Stimulated activated naive CD8-positive, alpha-beta T cell treated with anti-CD3 and anti-CD28 coated beads, Interleukin-15, Interleukin-2, amounts not matched to agents 100 ng/mL and 50 ng/mL, for 24 hours (primary cell): ENCODE measurements at regions not wholly inside any gene's neighbourhood (a gene's known extent, or its start where the extent isn't known, plus 50 kb on each side); places are given as distances from the start of the nearest gene placed in this dataset.

ENCODE experiments used
- H3K27ac Mint-ChIP-seq: one replicate; pipeline ENCODE4 v1.8.0; 2021; ENCODE audit warnings: mild to moderate bottlenecking, mixed read lengths
- H3K27me3 Mint-ChIP-seq: one replicate; pipeline ENCODE4 v1.8.0; 2021; ENCODE audit warnings: mixed read lengths
- H3K36me3 Mint-ChIP-seq: one replicate; pipeline ENCODE4 v1.8.0; 2021; ENCODE audit warnings: low read depth, mixed read lengths
- H3K4me1 Mint-ChIP-seq: one replicate; pipeline ENCODE4 v1.8.0; 2021; ENCODE audit warnings: low read depth, mixed read lengths
- H3K4me3 Mint-ChIP-seq: one replicate; pipeline ENCODE4 v1.8.0; 2021; ENCODE audit warnings: mild to moderate bottlenecking, mixed read lengths
- H3K9me3 Mint-ChIP-seq: one replicate; pipeline ENCODE4 v1.8.0; 2021; ENCODE audit warnings: mixed read lengths

- Mint-ChIP-seq H3K4me1 (no peaks in the 10 kb centered on the region), H3K9me3 (peaks cover 4% of the 10 kb centered on the region), H3K4me3 (no peak overlapping the region), H3K36me3 (no peaks in the 10 kb centered on the region), H3K27me3 (peaks cover 26% of the 10 kb centered on the region), H3K27ac (no peak overlapping the region)
Measured at GRCh38 chr17:5675625-5676421, 91.5 kb upstream of the NLRP1 start.

- H3K4me3 Mint-ChIP-seq: no peak overlapping the region
- H3K27me3 Mint-ChIP-seq: peaks cover 41% of the 10 kb centered on the region
- no peak overlapping the region for H3K27ac Mint-ChIP-seq
- no peaks in the 10 kb centered on the region for H3K36me3 Mint-ChIP-seq
- H3K4me1 Mint-ChIP-seq: no peaks in the 10 kb centered on the region
- H3K9me3 Mint-ChIP-seq: peaks cover 4% of the 10 kb centered on the region
Measured at GRCh38 chr17:5677620-5678019, 93.3 kb upstream of the NLRP1 start.

GRCh38 chr17:5678171-5678570 lies 93.9 kb upstream of the NLRP1 start:
- H3K9me3 Mint-ChIP-seq: peaks cover 4% of the 10 kb centered on the region
- no peak overlapping the region for H3K27ac Mint-ChIP-seq
- peaks cover 44% of the 10 kb centered on the region for H3K27me3 Mint-ChIP-seq
- no peaks in the 10 kb centered on the region for H3K4me1 Mint-ChIP-seq
- H3K36me3 Mint-ChIP-seq: no peaks in the 10 kb centered on the region
- no peak overlapping the region for H3K4me3 Mint-ChIP-seq

GRCh38 chr17:5680766-5681165 lies 96.5 kb upstream of the NLRP1 start:
- H3K4me1 Mint-ChIP-seq: no peaks in the 10 kb centered on the region
- H3K9me3 Mint-ChIP-seq: no peaks in the 10 kb centered on the region
- H3K36me3 Mint-ChIP-seq: no peaks in the 10 kb centered on the region
- peaks cover 38% of the 10 kb centered on the region for H3K27me3 Mint-ChIP-seq
- H3K4me3 Mint-ChIP-seq: no peak overlapping the region
- H3K27ac Mint-ChIP-seq: no peak overlapping the region

GRCh38 chr17:5683241-5683640 lies 98.9 kb upstream of the NLRP1 start:
- H3K4me1 Mint-ChIP-seq: no peaks in the 10 kb centered on the region
- peaks cover 34% of the 10 kb centered on the region for H3K27me3 Mint-ChIP-seq
- H3K27ac Mint-ChIP-seq: no peak overlapping the region
- H3K4me3 Mint-ChIP-seq: no peak overlapping the region
- no peaks in the 10 kb centered on the region for H3K9me3 Mint-ChIP-seq
- no peaks in the 10 kb centered on the region for H3K36me3 Mint-ChIP-seq

- Mint-ChIP-seq H3K27me3 (peaks cover 19% of the 10 kb centered on the region), H3K9me3 (no peaks in the 10 kb centered on the region), H3K27ac (no peak overlapping the region), H3K4me1 (no peaks in the 10 kb centered on the region), H3K4me3 (no peak overlapping the region), H3K36me3 (no peaks in the 10 kb centered on the region)
Measured at GRCh38 chr17:5686074-5686635, 101.8 kb upstream of the NLRP1 start.

- no peaks in the 10 kb centered on the region for H3K9me3 Mint-ChIP-seq
- no peaks in the 10 kb centered on the region for H3K36me3 Mint-ChIP-seq
- no peak overlapping the region for H3K4me3 Mint-ChIP-seq
- no peak overlapping the region for H3K27ac Mint-ChIP-seq
- H3K4me1 Mint-ChIP-seq: no peaks in the 10 kb centered on the region
- H3K27me3 Mint-ChIP-seq: peaks cover 11% of the 10 kb centered on the region
Measured at GRCh38 chr17:5687646-5688045, 103.3 kb upstream of the NLRP1 start.

- peaks cover 10% of the 10 kb centered on the region for H3K27me3 Mint-ChIP-seq
- H3K9me3 Mint-ChIP-seq: no peaks in the 10 kb centered on the region
- H3K4me1 Mint-ChIP-seq: no peaks in the 10 kb centered on the region
- no peaks in the 10 kb centered on the region for H3K36me3 Mint-ChIP-seq
- H3K27ac Mint-ChIP-seq: no peak overlapping the region
- H3K4me3 Mint-ChIP-seq: no peak overlapping the region
Measured at GRCh38 chr17:5693821-5694220, 109.5 kb upstream of the NLRP1 start.

- no peaks in the 10 kb centered on the region for H3K4me1 Mint-ChIP-seq
- H3K9me3 Mint-ChIP-seq: no peaks in the 10 kb centered on the region
- no peak overlapping the region for H3K27ac Mint-ChIP-seq
- H3K4me3 Mint-ChIP-seq: no peak overlapping the region
- H3K36me3 Mint-ChIP-seq: no peaks in the 10 kb centered on the region
- peaks cover 11% of the 10 kb centered on the region for H3K27me3 Mint-ChIP-seq
Measured at GRCh38 chr17:5694551-5694950, 110.2 kb upstream of the NLRP1 start.

GRCh38 chr17:5695480-5695879 lies 111.2 kb upstream of the NLRP1 start:
- H3K9me3 Mint-ChIP-seq: no peaks in the 10 kb centered on the region
- no peaks in the 10 kb centered on the region for H3K4me1 Mint-ChIP-seq
- H3K27ac Mint-ChIP-seq: no peak overlapping the region
- peaks cover 11% of the 10 kb centered on the region for H3K27me3 Mint-ChIP-seq
- H3K4me3 Mint-ChIP-seq: no peak overlapping the region
- no peaks in the 10 kb centered on the region for H3K36me3 Mint-ChIP-seq

GRCh38 chr17:5698959-5699358 lies 114.7 kb upstream of the NLRP1 start:
- Mint-ChIP-seq H3K27me3 (peaks cover 20% of the 10 kb centered on the region), H3K4me1 (no peaks in the 10 kb centered on the region), H3K36me3 (no peaks in the 10 kb centered on the region), H3K27ac (no peak overlapping the region), H3K4me3 (no peak overlapping the region), H3K9me3 (no peaks in the 10 kb centered on the region)

GRCh38 chr17:5699814-5700213 lies 115.5 kb upstream of the NLRP1 start:
- Mint-ChIP-seq H3K4me3 (no peak overlapping the region), H3K36me3 (no peaks in the 10 kb centered on the region), H3K27me3 (peaks cover 20% of the 10 kb centered on the region), H3K4me1 (no peaks in the 10 kb centered on the region), H3K9me3 (no peaks in the 10 kb centered on the region), H3K27ac (no peak overlapping the region)

- no peak overlapping the region for H3K4me3 Mint-ChIP-seq
- no peaks in the 10 kb centered on the region for H3K4me1 Mint-ChIP-seq
- no peaks in the 10 kb centered on the region for H3K36me3 Mint-ChIP-seq
- no peaks in the 10 kb centered on the region for H3K9me3 Mint-ChIP-seq
- H3K27ac Mint-ChIP-seq: no peak overlapping the region
- H3K27me3 Mint-ChIP-seq: peaks cover 20% of the 10 kb centered on the region
Measured at GRCh38 chr17:5700745-5701144, 116.4 kb upstream of the NLRP1 start.

GRCh38 chr17:5701381-5701780 lies 117.1 kb upstream of the NLRP1 start:
- H3K4me3 Mint-ChIP-seq: no peak overlapping the region
- no peak overlapping the region for H3K27ac Mint-ChIP-seq
- H3K27me3 Mint-ChIP-seq: peaks cover 20% of the 10 kb centered on the region
- no peaks in the 10 kb centered on the region for H3K4me1 Mint-ChIP-seq
- no peaks in the 10 kb centered on the region for H3K9me3 Mint-ChIP-seq
- H3K36me3 Mint-ChIP-seq: no peaks in the 10 kb centered on the region

- Mint-ChIP-seq H3K4me1 (no peaks in the 10 kb centered on the region), H3K27me3 (peaks cover 26% of the 10 kb centered on the region), H3K9me3 (no peaks in the 10 kb centered on the region), H3K36me3 (no peaks in the 10 kb centered on the region), H3K27ac (no peak overlapping the region), H3K4me3 (no peak overlapping the region)
Measured at GRCh38 chr17:5702951-5703510, 118.7 kb upstream of the NLRP1 start.
